ENCODE measurements at regions not wholly inside any gene's neighbourhood (a gene's known extent, or its start where the extent isn't known, plus 50 kb on each side); places are given as distances from the start of the nearest gene placed in this dataset.

- TF ChIP-seq EP300 (IDR thresholded peaks at IDR 0.05) (no peak), POLR2A (IDR thresholded peaks at IDR 0.05) (no peak), POLR2AphosphoS5 (IDR thresholded peaks at IDR 0.05) (no peak)
- TF ChIP-seq, protein P1, sequence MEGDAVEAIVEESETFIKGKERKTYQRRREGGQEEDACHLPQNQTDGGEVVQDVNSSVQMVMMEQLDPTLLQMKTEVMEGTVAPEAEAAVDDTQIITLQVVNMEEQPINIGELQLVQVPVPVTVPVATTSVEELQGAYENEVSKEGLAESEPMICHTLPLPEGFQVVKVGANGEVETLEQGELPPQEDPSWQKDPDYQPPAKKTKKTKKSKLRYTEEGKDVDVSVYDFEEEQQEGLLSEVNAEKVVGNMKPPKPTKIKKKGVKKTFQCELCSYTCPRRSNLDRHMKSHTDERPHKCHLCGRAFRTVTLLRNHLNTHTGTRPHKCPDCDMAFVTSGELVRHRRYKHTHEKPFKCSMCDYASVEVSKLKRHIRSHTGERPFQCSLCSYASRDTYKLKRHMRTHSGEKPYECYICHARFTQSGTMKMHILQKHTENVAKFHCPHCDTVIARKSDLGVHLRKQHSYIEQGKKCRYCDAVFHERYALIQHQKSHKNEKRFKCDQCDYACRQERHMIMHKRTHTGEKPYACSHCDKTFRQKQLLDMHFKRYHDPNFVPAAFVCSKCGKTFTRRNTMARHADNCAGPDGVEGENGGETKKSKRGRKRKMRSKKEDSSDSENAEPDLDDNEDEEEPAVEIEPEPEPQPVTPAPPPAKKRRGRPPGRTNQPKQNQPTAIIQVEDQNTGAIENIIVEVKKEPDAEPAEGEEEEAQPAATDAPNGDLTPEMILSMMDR (IDR thresholded peaks at IDR 0.05): no peak
- H3K27ac ChIP-seq: no peak overlapping the region
- H3K27me3 ChIP-seq: no peaks in the 10 kb centered on the region
- 87% methylated on average over 4 of the region's 4 CpGs for whole genome bisulfite sequencing, 2 donors
- H3K36me3 ChIP-seq: no peaks in the 10 kb centered on the region
- no peaks in the 10 kb centered on the region for H3K4me1 ChIP-seq
- DNase-seq: no peak
- no peak for ATAC-seq (ENCODE audit: low FRiP score in 2 of 2)
- H3K4me3 ChIP-seq: no peak overlapping the region
- H3K9me3 ChIP-seq: no peaks in the 10 kb centered on the region
Observed at GRCh38 chr7:10802011-10802410, 171.7 kb upstream of the PHF14 start.

DNA sequence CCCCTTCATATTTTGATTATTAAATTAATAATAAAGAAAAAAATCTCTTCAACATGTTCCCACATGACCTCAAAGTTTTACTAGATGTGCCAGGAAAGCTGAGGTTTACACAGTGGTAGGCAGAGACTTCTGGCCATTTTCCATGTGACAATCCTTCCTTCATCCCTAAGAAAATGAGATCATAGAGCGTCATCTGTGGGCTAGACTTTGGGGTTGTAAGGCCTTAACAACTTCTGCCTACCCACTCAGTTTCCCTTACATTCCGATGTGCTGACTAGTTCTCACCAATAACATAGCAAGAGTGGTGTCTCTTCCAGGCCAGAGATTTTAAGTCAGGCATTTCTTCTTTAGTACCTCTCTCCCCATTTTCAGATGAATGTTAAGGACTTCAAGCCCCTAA, 171.1 kb upstream of the PHF14 start:
- WGBS, 2 donors: 80 to 88% methylated on average over 2 of the region's 2 CpGs
- no peaks in the 10 kb centered on the region for H3K4me1 ChIP-seq

GRCh38 chr7:10803720-10804119, 170.0 kb upstream of the PHF14 start:
- 57 to 75% methylated on average over 4 of the region's 4 CpGs for WGBS, 2 donors
- DNase-seq (no peak), ATAC-seq (ENCODE audit: low FRiP score in 2 of 2) (no peak)
- TF ChIP-seq, protein P1 (IDR thresholded peaks at IDR 0.05): no peak
- TF ChIP-seq POLR2AphosphoS5 (IDR thresholded peaks at IDR 0.05) (no peak), POLR2A (IDR thresholded peaks at IDR 0.05) (no peak), EP300 (IDR thresholded peaks at IDR 0.05) (no peak)
- H3K36me3 ChIP-seq: no peaks in the 10 kb centered on the region
- H3K4me3 ChIP-seq: no peak overlapping the region
- no peaks in the 10 kb centered on the region for H3K27me3 ChIP-seq
- H3K27ac ChIP-seq: no peak overlapping the region
- no peaks in the 10 kb centered on the region for H3K4me1 ChIP-seq
- no peaks in the 10 kb centered on the region for H3K9me3 ChIP-seq

More for the DNA sequence above, 171.1 kb upstream of the PHF14 start:
- Histone ChIP-seq H3K27ac (no peak overlapping the region), H3K36me3 (no peaks in the 10 kb centered on the region), H3K9me3 (no peaks in the 10 kb centered on the region), H3K4me3 (no peak overlapping the region), H3K27me3 (no peaks in the 10 kb centered on the region)
- ATAC-seq (ENCODE audit: low FRiP score in 2 of 2): peak in 1 of 2 donors; percentile 82
- TF ChIP-seq EP300 (IDR thresholded peaks at IDR 0.05) (no peak), POLR2A (IDR thresholded peaks at IDR 0.05) (no peak), POLR2AphosphoS5 (IDR thresholded peaks at IDR 0.05) (no peak)
- TF ChIP-seq, protein P1 (IDR thresholded peaks at IDR 0.05): no peak
- no peak for DNase-seq

GRCh38 chr7:10804770-10805169, 168.9 kb upstream of the PHF14 start:
- H3K4me3 ChIP-seq: no peak overlapping the region
- H3K4me1 ChIP-seq: no peaks in the 10 kb centered on the region
- no peaks in the 10 kb centered on the region for H3K9me3 ChIP-seq
- ATAC-seq (ENCODE audit: low FRiP score in 2 of 2) (no peak), DNase-seq (no peak)
- no peak overlapping the region for H3K27ac ChIP-seq
- WGBS, 2 donors: 71 to 85% methylated on average over 5 of the region's 5 CpGs
- H3K36me3 ChIP-seq: no peaks in the 10 kb centered on the region
- no peaks in the 10 kb centered on the region for H3K27me3 ChIP-seq
- TF ChIP-seq POLR2AphosphoS5 (IDR thresholded peaks at IDR 0.05) (no peak), EP300 (IDR thresholded peaks at IDR 0.05) (no peak), POLR2A (IDR thresholded peaks at IDR 0.05) (no peak)
- TF ChIP-seq, protein P1 (IDR thresholded peaks at IDR 0.05): no peak

DNA sequence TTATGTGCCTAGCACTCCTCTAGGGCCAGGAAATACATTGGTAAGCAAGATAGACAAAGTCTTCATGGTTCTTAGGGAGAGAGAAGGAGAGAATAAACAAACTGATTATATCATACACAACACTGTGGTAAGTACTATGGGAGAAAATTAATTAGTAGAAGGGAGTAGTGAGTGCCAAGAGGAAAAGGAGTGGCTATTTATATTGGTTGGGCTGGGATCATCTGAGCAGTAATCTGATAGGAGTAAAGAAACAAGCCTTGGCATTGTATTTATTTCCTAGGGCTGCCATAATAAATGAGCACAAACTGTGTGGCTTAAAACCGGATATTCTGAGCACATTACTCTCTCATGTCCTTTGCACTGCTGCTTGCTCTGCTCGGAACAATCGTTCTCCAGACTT, 158.1 kb upstream of the PHF14 start:
- Histone ChIP-seq H3K9me3 (no peaks in the 10 kb centered on the region), H3K36me3 (no peaks in the 10 kb centered on the region), H3K4me3 (no peak overlapping the region), H3K4me1 (no peaks in the 10 kb centered on the region), H3K27ac (no peak overlapping the region), H3K27me3 (no peaks in the 10 kb centered on the region)
- TF ChIP-seq POLR2AphosphoS5 (IDR thresholded peaks at IDR 0.05) (no peak), POLR2A (IDR thresholded peaks at IDR 0.05) (no peak), EP300 (IDR thresholded peaks at IDR 0.05) (no peak)
- TF ChIP-seq, protein P1 (IDR thresholded peaks at IDR 0.05): no peak
- WGBS, 2 donors: 45 to 62% methylated on average over 3 of the region's 3 CpGs
- no peak for DNase-seq
- ATAC-seq (ENCODE audit: low FRiP score in 2 of 2): no peak

Data from upper lobe of left lung (tissue), 6 donors.